NCI-H1436 treated with DMSO at 0.1 percent for 48 hours (cell line): ENCODE measurements at regions not wholly inside any gene's neighbourhood (a gene's known extent, or its start where the extent isn't known, plus 50 kb on each side); places are given as distances from the start of the nearest gene placed in this dataset.
"Not testable (repeated sequence)": the region's sequence is repeated elsewhere in the genome, so short reads cannot be mapped to it uniquely, and the experiment has no call there.

Experiments used
- DNase-seq: peaks from one replicate; lab custom pipeline; 2025; lab: John Stamatoyannopoulos, UW

GRCh38 chr6:66128656-66129055, 421.6 kb upstream of the EYS start:
- no peak for DNase-seq

- no peak for DNase-seq
Measured at GRCh38 chr6:66128243-66128642, 421.2 kb upstream of the EYS start.

GRCh38 chr6:66127061-66127460, 420.0 kb upstream of the EYS start:
- no peak for DNase-seq

- DNase-seq = no peak
Measured at GRCh38 chr6:66126358-66126757, 419.3 kb upstream of the EYS start.

DNA sequence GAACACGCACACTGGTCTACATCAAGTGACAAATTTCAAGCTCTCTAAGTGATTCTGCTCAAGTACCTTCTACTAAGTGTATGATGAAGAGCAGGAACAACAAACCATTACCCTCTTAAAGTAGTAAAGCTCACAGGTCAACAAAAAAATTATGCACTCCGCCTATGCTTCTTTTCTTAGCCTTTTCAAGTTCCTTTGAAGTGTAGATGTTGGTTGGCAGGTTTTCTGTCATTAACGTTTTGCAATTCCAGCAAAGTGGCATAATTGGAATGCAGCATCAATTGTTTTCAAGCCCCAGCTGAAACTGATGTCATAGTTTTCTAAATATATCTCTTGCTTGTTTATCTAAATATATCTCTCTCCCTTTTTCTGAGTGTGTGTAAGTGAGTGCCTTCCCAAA, 396.9 kb upstream of the EYS start:
- peak; percentile 19 for DNase-seq

DNA sequence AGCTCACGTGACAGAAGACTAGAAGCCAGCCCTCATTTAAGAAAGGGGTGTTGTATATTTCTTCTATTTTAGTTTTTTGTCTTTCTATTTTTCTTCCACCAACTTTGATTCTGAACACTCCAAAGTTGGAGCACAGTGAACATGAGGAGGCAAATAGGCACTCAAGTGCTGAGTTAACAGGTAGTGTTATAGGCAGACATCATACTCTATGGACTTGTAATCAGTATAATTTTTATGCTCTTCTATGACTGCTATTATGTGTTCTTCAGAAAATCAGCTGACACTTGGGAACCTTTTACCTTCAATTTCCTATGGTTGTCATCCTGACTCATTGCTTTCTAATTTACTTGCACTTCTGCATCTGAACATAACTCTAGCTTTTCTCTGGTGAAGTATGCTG, 396.3 kb upstream of the EYS start:
- peak; percentile 25 for DNase-seq

GRCh38 chr6:66096679-66097078, 389.7 kb upstream of the EYS start:
- no peak for DNase-seq

DNA sequence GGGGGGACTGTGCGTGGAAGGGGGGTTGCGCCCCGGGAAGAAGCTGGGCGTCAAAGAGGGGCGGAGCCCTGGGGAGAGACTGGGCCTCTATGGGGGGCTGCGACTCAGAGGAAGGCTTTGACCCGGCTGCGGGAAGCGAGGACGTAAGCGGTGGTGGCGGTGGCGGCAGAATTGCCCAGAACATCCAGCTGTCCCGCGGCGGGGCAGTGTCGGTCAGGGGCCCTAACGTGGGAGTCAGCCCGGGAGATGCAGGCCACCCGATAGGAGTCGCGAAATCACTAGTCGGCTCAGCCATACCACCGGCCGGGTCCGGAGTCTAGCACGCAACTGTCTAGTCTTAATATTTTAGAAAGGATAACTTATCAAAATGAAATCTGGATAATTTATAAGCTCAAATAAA, 387.6 kb upstream of the EYS start:
- no peak for DNase-seq

- not testable (repeated sequence) for DNase-seq
Measured at GRCh38 chr6:66092306-66092705, 385.3 kb upstream of the EYS start.

DNA sequence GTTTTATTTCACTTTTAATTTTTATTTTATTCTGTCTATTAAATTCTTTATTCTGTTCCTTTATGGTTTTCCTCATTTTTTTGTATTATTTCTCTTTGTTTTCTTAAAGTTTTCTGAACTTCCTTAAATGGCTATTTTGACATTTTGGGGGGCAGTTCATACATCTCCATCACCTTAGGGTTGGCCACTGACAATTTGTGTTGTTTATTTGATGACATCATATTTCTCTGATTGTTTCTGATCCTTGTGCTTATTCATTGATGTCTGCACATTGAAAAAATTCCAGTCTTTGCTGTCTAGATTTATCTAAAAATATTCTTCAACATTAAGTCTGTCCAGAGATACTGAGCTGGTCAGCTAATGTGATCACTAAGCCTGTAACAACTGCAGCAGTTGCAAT, 379.5 kb upstream of the EYS start:
- DNase-seq = no peak

DNA sequence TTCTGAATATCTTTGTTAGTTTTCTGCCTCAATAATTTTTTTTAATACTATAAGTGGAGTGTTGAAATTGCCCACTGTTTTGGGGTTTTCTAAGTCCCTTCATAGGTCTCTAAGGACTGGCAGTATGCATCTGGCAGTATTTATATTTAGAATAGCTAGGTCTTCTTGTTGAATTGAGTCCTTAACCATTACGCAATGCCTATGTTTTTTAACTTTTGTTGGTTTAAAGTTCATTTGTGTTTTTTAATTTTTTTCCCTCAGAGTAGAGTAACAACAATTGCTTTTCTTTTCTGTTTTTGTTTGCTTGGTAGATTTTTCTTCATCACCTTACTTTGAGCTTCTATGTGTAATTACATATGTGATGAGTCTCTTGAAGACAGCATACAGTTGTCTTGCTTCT, 375.9 kb upstream of the EYS start:
- DNase-seq = no peak

DNA sequence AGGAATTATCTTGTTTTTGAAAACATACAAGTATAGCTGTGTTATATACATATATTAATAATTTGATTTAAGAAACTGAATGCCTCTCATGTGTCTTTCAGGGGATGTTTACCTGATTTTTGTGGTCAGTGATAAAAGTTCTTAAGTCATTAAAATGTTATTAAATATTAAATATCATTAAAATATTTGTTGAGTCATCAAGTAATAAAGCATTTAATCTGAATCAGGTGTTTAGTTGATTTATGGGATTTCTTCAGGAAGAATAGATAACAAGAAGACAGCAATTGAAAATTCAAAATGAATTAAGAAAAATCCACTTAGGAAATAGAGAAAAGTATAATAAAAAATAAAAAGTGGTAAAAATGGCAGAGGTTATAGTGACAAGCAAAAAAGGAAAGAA, 361.9 kb upstream of the EYS start:
- DNase-seq = no peak

DNA sequence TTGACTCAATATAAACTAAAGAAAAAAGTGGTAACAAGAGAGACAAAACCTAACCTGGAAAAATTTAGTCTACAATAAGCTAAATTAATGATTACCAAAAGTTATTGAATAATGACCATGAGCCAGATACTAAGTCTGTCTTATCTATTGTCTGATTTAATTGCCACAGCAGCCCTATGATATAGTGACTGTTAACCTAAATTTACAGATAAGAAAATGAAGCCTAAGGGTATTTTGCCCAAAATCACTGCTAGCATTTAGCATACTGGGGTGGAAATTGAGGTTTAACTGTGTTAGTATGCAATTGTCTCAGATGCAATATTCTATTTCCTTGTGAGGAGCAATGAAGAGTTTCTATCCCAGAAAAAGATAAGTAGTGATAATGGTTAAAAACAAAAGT, 361.0 kb upstream of the EYS start:
- DNase-seq = no peak

DNA sequence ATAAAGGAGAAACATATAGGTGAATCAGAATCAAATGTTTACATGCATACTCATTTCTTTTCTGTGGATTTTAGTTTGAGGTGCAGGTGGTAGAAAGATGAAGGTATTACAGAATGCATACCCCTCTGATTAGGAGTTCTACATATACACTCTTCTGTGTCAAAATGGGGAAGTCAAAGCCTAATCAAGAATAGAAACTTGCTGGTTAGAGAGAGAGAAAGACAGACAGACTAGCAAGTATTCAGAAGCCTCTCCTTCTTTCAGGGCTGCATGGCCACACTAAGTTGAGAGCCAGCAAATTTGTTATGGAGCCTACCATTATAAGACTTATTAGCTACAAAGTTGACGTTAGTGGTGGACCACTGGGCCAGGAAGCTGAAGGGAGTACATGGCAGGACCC, 358.3 kb upstream of the EYS start:
- DNase-seq = no peak

DNA sequence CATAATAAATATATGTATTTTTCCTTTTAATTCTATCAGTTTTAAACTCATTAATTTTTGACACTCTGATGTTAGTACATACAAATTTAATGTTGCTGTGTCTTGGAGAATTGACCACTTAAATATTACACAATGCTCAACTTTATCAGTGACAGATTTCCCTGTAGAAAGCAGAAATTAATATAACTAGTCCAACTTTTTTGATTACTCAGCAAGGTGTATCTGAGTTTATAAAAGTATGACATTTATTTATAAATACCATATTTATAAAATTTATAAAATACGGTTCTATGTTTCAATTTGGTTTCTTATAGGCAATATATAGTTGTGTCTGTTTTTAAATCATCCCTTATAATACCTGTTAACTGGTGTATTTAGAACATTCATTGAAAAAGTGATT, 350.0 kb upstream of the EYS start:
- no peak for DNase-seq

DNA sequence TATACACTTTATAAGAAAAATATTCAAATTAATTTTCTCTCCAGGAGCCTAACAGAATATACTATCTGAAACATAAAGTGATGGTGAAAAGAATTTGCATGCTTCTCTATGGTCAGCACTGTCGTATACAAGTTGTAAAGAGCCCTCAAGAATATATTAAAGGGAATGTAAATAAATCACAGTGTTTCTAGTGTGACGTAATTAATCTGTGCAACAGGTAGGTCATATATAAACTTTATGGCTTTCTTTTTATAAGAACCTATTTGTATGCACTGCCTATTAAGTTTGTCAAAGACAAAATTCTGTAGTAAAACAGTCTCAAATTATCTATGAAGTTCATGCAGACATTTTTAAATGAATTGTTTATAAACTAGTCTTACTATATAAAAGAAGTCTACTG, 347.9 kb upstream of the EYS start:
- no peak for DNase-seq

GRCh38 chr6:66051812-66052211, 344.8 kb upstream of the EYS start:
- DNase-seq = no peak

DNA sequence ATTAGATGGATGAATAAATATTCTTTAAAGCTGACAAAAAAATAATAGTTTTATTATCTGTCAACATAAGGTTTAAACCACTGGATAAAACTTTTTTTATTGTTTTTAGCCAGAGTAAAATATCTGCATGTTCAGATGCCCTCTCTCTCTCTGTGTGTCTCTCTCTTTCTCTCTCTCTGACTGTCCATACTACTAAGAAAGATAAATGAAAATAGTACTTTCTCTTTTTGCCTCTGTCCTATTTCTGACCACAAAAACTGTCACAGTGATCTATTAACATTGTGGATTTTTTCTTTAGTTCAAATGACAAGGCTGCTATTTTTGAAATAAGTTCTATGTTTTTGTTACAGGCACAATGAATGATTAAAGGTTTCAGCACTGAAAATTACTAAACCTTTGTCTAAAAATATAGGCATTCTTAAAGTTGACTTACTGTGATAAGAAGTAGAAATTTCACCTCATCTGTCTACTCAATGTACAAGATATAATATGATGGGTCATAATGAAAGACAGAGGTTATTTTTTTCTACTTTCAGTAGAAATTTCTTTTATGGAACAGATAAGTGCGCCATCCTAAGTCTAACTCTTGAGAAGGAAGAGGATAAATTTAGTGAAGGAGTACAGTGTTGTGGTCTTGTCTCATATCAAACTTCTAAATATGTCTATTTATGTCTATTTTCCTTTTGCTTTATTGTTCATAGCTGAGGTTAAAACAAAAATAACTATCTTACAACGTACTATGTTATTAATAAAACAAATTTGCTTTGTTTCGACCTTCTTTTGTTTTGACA, 341.9 kb upstream of the EYS start:
- no peak for DNase-seq

GRCh38 chr6:66032626-66033025, 325.6 kb upstream of the EYS start:
- no peak for DNase-seq

GRCh38 chr6:66029391-66029790, 322.4 kb upstream of the EYS start:
- no peak for DNase-seq

GRCh38 chr6:65999288-65999791, 292.3 kb upstream of the EYS start:
- no peak for DNase-seq

GRCh38 chr6:65998544-65998943, 291.5 kb upstream of the EYS start:
- DNase-seq = no peak

DNA sequence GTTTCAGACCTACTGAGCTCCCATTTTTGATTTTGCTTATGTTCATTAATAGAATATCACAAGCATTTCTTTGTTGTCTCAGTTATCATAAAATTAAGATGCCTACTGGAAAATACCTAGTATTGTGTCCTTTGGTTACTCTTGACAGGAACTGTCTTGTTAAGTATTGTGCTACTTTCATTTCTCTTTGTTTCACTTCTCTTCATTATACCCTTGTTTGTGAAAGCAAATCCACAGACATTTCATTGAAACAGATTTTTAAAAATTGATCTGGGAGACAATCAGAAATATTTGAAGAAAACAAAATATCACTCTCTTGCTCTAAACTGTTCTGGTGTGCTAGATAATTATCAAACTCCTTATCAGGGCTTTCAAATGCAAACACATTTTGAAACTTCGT, 290.5 kb upstream of the EYS start:
- no peak for DNase-seq

DNA sequence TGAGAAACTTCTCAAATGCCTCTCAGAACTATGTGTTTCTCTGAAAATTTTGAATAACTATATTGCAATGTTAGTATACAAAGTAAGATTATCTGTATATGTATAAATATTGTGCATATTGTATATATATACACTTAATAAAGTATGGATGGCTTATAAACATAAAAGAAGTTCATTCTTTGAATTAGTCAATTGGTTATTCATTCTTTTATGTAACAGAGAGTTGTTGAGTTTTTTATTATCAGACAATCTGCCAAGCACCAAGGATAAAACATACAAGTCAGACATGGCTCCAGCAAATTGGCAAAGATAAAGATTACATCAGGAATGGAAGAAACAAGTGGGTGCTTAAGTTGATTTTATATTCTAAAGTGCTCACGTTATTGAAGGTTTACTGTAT, 289.1 kb upstream of the EYS start:
- DNase-seq = no peak
